Endodermal cell (in vitro differentiated cells): ENCODE measurements at regions not wholly inside any gene's neighbourhood (a gene's known extent, or its start where the extent isn't known, plus 50 kb on each side); places are given as distances from the start of the nearest gene placed in this dataset.

ENCODE experiments used
- DNase-seq: peaks from one replicate; pipeline ENCODE4 v3.0.0-alpha.2; 2017
- H3K27ac ChIP-seq: 2 replicates; pipeline ENCODE4 v1.5.1; 2013; ENCODE audit warnings: mild to moderate bottlenecking, low read depth, low read length, moderate library complexity
- H3K27me3 ChIP-seq: 2 replicates; pipeline ENCODE4 v1.6.1; 2013; ENCODE audit warnings: mild to moderate bottlenecking, low read length, moderate library complexity; ENCODE audit not compliant: insufficient read depth, control insufficient read depth, poor library complexity, severe bottlenecking
- H3K36me3 ChIP-seq: 2 replicates; pipeline ENCODE4 v1.7.0; 2013; ENCODE audit warnings: mild to moderate bottlenecking, low read length, moderate library complexity; ENCODE audit not compliant: control insufficient read depth, insufficient read depth
- H3K4me1 ChIP-seq: one replicate; pipeline ENCODE4 v1.7.0; 2013; ENCODE audit warnings: low read length; ENCODE audit not compliant: control insufficient read depth, insufficient read depth
- H3K4me3 ChIP-seq: 2 replicates; pipeline ENCODE4 v1.5.1; 2013; ENCODE audit warnings: mild to moderate bottlenecking, low read length, moderate library complexity
- H3K9ac ChIP-seq: 2 replicates; pipeline ENCODE4 v1.6.1; 2013; ENCODE audit warnings: mild to moderate bottlenecking, low read length, moderate library complexity; ENCODE audit not compliant: poor library complexity, severe bottlenecking; ENCODE audit errors: extremely low read depth
- H3K9me3 ChIP-seq: 2 replicates; pipeline ENCODE4 v1.6.1; 2013; ENCODE audit warnings: mild to moderate bottlenecking, low read length, moderate library complexity; ENCODE audit not compliant: control insufficient read depth
- H3K27ac Mint-ChIP-seq: 2 replicates; pipeline ENCODE4 v1.8.0; 2020; ENCODE audit warnings: mixed read lengths
- H3K27me3 Mint-ChIP-seq: 2 replicates; pipeline ENCODE4 v1.8.0; 2021; ENCODE audit warnings: mild to moderate bottlenecking, mixed read lengths; ENCODE audit not compliant: insufficient read depth
- H3K36me3 Mint-ChIP-seq: 2 replicates; pipeline ENCODE4 v1.8.0; 2020; ENCODE audit warnings: low read depth, mixed read lengths
- H3K4me1 Mint-ChIP-seq: 2 replicates; pipeline ENCODE4 v1.8.0; 2020; ENCODE audit warnings: mixed read lengths
- H3K4me3 Mint-ChIP-seq: 2 replicates; pipeline ENCODE4 v1.8.0; 2020; ENCODE audit warnings: mild to moderate bottlenecking, moderate library complexity, mixed read lengths
- H3K9me3 Mint-ChIP-seq: 2 replicates; pipeline ENCODE4 v1.8.0; 2020; ENCODE audit warnings: mild to moderate bottlenecking, mixed read lengths
- WGBS, 2 experiments: methylation state at CpG; one replicate each; pipeline versions ENCODE4 v1.1.5 to v1.1.7; 2013; ENCODE audit warnings: missing lambda C conversion rate in 2 of 2, mixed read lengths in 1 of 2; ENCODE audit not compliant: insufficient coverage in 1 of 2, insufficient read length in 1 of 2; 5-methylcytosine and 5-hydroxymethylcytosine counted together
- TF ChIP-seq, protein P1 (sequence below): fragments of 200-600 bp; sonication (generic); conservative IDR thresholded peaks from 2 replicates; pipeline ENCODE4 v1.5.0; 2021; ENCODE audit warnings: antibody characterized with exemption, mild to moderate bottlenecking

DNA sequence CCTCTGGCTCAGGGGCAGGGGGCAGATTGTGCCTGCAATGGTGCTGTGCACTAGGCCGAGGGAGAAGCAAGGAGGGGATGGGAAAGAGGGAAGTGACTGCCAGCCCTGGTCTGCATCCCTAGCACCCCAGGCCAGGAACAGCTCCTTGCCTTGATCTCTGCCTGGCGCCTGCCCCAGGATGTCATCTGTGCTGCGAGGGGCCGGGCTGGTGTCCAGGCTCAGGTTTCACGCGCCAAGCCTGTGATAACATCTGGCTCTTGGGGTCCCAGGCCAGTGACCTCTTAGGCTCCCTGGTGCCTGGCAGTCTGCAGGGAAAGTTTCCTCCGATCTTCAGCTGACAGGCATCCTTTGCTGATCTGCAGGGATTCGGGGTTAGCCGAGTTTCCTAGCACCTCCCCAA lies 193.5 kb upstream of the GPR26 start:
- H3K27me3 ChIP-seq, result no peaks in the 10 kb centered on the region
- H3K9ac ChIP-seq, result no peak overlapping the region
- peak; percentile 82 for DNase-seq
- Mint-ChIP-seq H3K9me3 (no peaks in the 10 kb centered on the region), H3K4me1 (peaks cover 22% of the 10 kb centered on the region), H3K4me3 (no peak overlapping the region), H3K27me3 (peaks cover 5% of the 10 kb centered on the region), H3K36me3 (no peaks in the 10 kb centered on the region), H3K27ac (peak overlapping the region; percentile 26)
- no peak overlapping the region for H3K4me3 ChIP-seq
- no peaks in the 10 kb centered on the region for H3K36me3 ChIP-seq
- no peaks in the 10 kb centered on the region for H3K4me1 ChIP-seq
- whole genome bisulfite sequencing, 2 experiments, result 51 to 65% methylated on average over 3 to 9 of the region's 9 CpGs
- H3K27ac ChIP-seq, result no peak overlapping the region
- no peaks in the 10 kb centered on the region for H3K9me3 ChIP-seq
- TF ChIP-seq, protein P1, sequence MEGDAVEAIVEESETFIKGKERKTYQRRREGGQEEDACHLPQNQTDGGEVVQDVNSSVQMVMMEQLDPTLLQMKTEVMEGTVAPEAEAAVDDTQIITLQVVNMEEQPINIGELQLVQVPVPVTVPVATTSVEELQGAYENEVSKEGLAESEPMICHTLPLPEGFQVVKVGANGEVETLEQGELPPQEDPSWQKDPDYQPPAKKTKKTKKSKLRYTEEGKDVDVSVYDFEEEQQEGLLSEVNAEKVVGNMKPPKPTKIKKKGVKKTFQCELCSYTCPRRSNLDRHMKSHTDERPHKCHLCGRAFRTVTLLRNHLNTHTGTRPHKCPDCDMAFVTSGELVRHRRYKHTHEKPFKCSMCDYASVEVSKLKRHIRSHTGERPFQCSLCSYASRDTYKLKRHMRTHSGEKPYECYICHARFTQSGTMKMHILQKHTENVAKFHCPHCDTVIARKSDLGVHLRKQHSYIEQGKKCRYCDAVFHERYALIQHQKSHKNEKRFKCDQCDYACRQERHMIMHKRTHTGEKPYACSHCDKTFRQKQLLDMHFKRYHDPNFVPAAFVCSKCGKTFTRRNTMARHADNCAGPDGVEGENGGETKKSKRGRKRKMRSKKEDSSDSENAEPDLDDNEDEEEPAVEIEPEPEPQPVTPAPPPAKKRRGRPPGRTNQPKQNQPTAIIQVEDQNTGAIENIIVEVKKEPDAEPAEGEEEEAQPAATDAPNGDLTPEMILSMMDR, result no peak

DNA sequence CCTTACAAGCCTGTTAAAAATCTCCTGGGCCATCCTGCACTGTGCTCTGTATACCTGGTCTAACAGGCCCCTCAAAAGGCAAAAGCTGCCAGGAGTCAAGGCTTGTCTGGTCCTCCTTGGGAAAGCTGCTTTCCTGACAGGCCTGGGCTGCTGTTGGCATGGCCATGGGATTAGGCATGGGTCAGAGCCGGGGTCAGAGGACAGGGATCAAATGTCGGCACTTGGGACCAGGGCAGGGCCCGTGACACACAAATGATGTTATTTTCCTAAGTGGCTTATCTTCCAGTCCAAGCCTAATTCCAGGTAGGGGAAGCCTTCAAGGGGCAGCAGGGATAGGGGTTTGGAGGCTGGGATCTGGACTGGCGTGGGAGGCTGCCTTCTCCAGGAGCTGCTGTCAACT lies 191.5 kb upstream of the GPR26 start:
- H3K9me3 Mint-ChIP-seq, result no peaks in the 10 kb centered on the region
- no peak overlapping the region for H3K4me3 ChIP-seq
- peaks cover 5% of the 10 kb centered on the region for H3K27me3 Mint-ChIP-seq
- H3K36me3 Mint-ChIP-seq, result no peaks in the 10 kb centered on the region
- no peak overlapping the region for H3K27ac Mint-ChIP-seq
- WGBS, 2 experiments, result 85 to 87% methylated on average over 4 of the region's 4 CpGs
- H3K4me3 Mint-ChIP-seq, result no peak overlapping the region
- TF ChIP-seq, protein P1, result no peak
- peaks cover 26% of the 10 kb centered on the region for H3K4me1 Mint-ChIP-seq
- no peak overlapping the region for H3K9ac ChIP-seq
- DNase-seq, result no peak
- no peak overlapping the region for H3K27ac ChIP-seq
- H3K4me1 ChIP-seq, result no peaks in the 10 kb centered on the region
- no peaks in the 10 kb centered on the region for H3K36me3 ChIP-seq
- no peaks in the 10 kb centered on the region for H3K9me3 ChIP-seq
- H3K27me3 ChIP-seq, result no peaks in the 10 kb centered on the region

DNA sequence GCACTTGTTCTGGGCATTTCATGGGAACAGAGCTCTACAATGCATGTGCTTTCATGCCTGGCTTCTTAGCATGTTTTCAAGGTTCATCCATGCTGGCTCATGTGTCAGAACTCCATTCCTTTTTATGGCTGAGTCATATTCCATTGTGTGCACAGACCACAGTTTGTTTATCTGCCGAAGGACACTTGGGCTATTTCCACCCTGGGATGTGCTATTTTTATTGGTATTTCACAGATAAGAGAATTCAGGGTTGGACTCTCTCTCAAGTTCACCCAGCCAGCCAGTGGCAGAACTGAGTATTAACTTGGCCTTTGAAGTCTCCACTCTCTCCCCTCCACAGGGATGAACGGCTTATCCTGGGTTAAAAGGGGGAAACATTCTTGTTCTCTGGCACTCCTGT lies 190.7 kb upstream of the GPR26 start:
- no peak overlapping the region for H3K9ac ChIP-seq
- H3K27ac ChIP-seq, result no peak overlapping the region
- H3K9me3 ChIP-seq, result no peaks in the 10 kb centered on the region
- no peaks in the 10 kb centered on the region for H3K4me1 ChIP-seq
- H3K36me3 ChIP-seq, result no peaks in the 10 kb centered on the region
- no peak for DNase-seq
- no peak overlapping the region for H3K4me3 ChIP-seq
- Mint-ChIP-seq H3K4me3 (no peak overlapping the region), H3K9me3 (no peaks in the 10 kb centered on the region), H3K27ac (no peak overlapping the region), H3K4me1 (peaks cover 26% of the 10 kb centered on the region), H3K27me3 (peaks cover 5% of the 10 kb centered on the region), H3K36me3 (no peaks in the 10 kb centered on the region)
- WGBS, 2 experiments, result 96 to 100% methylated on average over 1 to 2 of the region's 2 CpGs
- TF ChIP-seq, protein P1, result no peak
- H3K27me3 ChIP-seq, result no peaks in the 10 kb centered on the region
